Lower lobe of right lung (tissue), 2 donors: ENCODE measurements at regions not wholly inside any gene's neighbourhood (a gene's known extent, or its start where the extent isn't known, plus 50 kb on each side); places are given as distances from the start of the nearest gene placed in this dataset.

Experiments
- ATAC-seq, 2 donors: fragments of 200-7000 bp; cut with Tn5 transposase; one replicate each; pipeline ENCODE4 v1.9.1; 2020 to 2022; ENCODE audit warnings: mild to moderate bottlenecking in 2 of 2, moderate library complexity in 2 of 2
- DNase-seq: peaks from one replicate; pipeline ENCODE4 v3.0.0-alpha.2; 2020
- H3K27ac ChIP-seq: fragments of 200-600 bp; one replicate; pipeline ENCODE4 v1.8.0; 2022
- H3K27me3 ChIP-seq: fragments of 200-600 bp; one replicate; pipeline ENCODE4 v1.8.0; 2022; ENCODE audit warnings: low read depth
- H3K36me3 ChIP-seq: fragments of 200-600 bp; one replicate; pipeline ENCODE4 v1.8.0; 2022; ENCODE audit warnings: mild to moderate bottlenecking
- H3K4me1 ChIP-seq: fragments of 200-600 bp; one replicate; pipeline ENCODE4 v1.8.0; 2022
- H3K4me3 ChIP-seq: fragments of 200-600 bp; one replicate; pipeline ENCODE4 v1.8.0; 2022; ENCODE audit warnings: mild to moderate bottlenecking
- H3K9me3 ChIP-seq: fragments of 200-600 bp; one replicate; pipeline ENCODE4 v1.8.0; 2022
- intact Hi-C: fragments of 100-400 bp; cut with DNase I; formaldehyde crosslinking; loops from one replicate; pipeline ENCODE4 v1.11.0; 2022
- TF ChIP-seq, protein P1 (sequence below): fragments of 200-600 bp; IDR thresholded peaks from one replicate; pipeline ENCODE4 v1.8.0; 2022; ENCODE audit warnings: antibody characterized with exemption, mild to moderate bottlenecking
- donor health status: DM: no; HTN: yes; CAD: no; lungs with severe emphysema.

DNA sequence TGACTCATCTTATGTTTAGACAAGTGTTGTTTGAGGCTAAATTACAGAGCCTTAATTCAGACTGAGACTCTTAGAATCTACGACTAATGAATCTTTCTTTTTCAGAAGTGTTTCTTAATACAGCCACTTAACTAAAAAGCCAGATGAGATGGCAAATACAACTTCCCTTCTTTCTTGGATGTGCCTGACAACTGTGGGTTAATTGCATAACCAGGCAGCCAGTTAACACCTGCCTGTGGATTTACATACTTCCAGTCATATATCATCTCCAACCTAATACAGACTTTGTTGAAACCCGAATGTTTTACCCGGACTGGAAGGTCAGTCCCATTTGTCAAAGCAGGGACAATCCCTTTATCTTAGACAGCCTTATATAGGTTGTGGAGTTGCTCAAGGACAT is 297.6 kb downstream of the VPS13C start:
- no peak for DNase-seq
- intact Hi-C loops: no loop called here
- no peak overlapping the region for H3K27ac ChIP-seq
- ATAC-seq: no peak
- H3K9me3 ChIP-seq: no peaks in the 10 kb centered on the region
- no peaks in the 10 kb centered on the region for H3K4me1 ChIP-seq
- H3K27me3 ChIP-seq: no peaks in the 10 kb centered on the region
- no peaks in the 10 kb centered on the region for H3K36me3 ChIP-seq
- TF ChIP-seq, protein P1, sequence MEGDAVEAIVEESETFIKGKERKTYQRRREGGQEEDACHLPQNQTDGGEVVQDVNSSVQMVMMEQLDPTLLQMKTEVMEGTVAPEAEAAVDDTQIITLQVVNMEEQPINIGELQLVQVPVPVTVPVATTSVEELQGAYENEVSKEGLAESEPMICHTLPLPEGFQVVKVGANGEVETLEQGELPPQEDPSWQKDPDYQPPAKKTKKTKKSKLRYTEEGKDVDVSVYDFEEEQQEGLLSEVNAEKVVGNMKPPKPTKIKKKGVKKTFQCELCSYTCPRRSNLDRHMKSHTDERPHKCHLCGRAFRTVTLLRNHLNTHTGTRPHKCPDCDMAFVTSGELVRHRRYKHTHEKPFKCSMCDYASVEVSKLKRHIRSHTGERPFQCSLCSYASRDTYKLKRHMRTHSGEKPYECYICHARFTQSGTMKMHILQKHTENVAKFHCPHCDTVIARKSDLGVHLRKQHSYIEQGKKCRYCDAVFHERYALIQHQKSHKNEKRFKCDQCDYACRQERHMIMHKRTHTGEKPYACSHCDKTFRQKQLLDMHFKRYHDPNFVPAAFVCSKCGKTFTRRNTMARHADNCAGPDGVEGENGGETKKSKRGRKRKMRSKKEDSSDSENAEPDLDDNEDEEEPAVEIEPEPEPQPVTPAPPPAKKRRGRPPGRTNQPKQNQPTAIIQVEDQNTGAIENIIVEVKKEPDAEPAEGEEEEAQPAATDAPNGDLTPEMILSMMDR: no peak
- no peak overlapping the region for H3K4me3 ChIP-seq

DNA sequence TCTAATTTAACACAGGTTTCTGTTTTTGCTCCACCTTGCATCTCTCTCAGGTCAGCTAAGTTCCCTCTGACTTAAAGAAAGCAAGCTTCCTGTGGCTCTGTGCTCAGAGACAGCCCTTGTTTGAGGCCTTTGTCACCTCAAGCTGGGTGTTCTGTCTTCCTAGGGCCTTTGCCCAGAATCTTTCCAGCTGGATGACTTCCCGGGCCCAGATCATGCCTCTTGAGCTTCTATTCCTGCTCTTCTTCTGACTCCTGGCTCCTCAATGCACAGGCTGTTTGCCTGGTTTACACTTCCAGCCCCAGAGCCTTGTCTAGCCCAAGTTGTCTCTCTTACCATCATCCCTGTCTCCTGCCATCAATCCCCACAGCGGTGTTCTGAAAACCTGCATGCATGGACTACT is 300.6 kb downstream of the VPS13C start:
- H3K27ac ChIP-seq: no peak overlapping the region
- H3K27me3 ChIP-seq: no peaks in the 10 kb centered on the region
- H3K36me3 ChIP-seq: no peaks in the 10 kb centered on the region
- no peaks in the 10 kb centered on the region for H3K4me1 ChIP-seq
- TF ChIP-seq, protein P1: no peak
- no peak for DNase-seq
- intact Hi-C loops: no loop called here
- no peak overlapping the region for H3K4me3 ChIP-seq
- no peaks in the 10 kb centered on the region for H3K9me3 ChIP-seq
- no peak for ATAC-seq

DNA sequence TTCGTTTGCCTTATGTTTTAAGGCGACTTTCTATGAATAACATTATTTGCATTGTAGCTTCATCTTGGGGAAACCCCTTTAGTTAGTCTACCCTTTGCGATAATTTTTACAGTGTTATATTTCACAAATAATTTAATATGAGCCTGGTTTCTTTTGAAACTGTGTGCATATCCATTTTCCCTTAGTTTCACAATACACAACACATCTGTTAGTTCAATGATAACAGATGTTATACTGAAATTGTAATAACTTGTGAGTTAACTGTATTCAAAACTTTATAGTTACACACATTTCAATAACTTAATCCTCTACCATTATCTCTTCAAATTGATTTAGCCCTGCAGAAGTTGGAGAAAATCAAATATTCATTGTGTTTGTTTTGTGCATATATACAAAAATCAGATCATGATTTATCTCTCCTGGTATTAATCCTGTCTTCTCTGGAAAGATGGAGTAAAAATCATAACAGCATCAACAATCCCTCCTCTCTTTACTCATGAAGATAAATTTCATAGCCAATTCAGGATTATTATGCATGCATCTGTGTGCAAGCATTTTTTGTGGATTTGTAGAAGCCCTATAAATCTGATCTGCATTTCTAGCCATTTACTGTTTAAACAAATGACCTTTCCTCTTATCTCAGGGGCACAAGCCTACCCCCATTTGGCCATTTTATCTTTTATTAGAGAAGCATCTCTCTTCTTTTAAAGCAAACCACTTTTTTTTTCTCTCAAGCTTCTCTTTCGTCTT is 304.0 kb downstream of the VPS13C start:
- Histone ChIP-seq H3K27ac (no peak overlapping the region), H3K36me3 (no peaks in the 10 kb centered on the region), H3K9me3 (no peaks in the 10 kb centered on the region), H3K27me3 (no peaks in the 10 kb centered on the region), H3K4me1 (no peaks in the 10 kb centered on the region), H3K4me3 (no peak overlapping the region)
- DNase-seq (no peak), ATAC-seq (no peak)
- TF ChIP-seq, protein P1: no peak
- intact Hi-C loops: no loop called here

GRCh38 chr15:61755467-61755866 is 304.8 kb downstream of the VPS13C start:
- H3K27me3 ChIP-seq: no peaks in the 10 kb centered on the region
- H3K4me3 ChIP-seq: no peak overlapping the region
- DNase-seq: no peak
- ATAC-seq: no peak
- no peaks in the 10 kb centered on the region for H3K9me3 ChIP-seq
- no peaks in the 10 kb centered on the region for H3K36me3 ChIP-seq
- no peaks in the 10 kb centered on the region for H3K4me1 ChIP-seq
- intact Hi-C loops: no loop called here
- TF ChIP-seq, protein P1: no peak
- H3K27ac ChIP-seq: no peak overlapping the region

DNA sequence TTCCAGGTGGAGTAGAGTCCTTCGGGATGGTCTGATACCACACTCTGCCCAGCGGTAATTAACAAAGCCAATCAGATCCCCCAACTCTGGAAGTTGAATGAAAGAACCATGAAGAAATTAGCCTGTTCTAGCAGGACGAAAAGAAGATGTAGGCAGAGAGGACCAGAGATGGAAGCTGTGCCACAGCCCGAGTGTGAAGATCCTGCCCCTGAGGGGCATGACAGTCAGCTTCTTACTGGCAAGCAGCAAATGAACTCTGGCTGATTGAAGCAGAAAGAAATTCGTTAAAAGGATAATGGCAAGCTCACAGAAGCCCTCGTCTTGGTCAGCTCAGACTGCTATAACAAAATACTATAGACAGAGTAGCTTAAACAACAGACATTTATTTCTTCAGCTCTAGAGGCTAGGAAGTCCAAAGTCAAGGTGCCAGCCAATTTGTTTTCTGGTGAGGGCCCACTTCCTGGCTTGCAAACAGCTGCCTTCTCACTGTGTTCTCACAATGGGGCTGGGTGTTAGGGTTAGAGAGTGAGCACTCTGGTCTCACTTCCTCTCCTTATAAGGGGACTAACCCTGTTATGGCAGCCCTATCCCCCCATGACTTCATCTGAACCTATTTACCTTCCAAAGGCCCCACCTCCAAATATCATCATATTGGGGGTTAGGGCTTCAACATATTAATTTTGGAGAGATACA is 307.1 kb downstream of the VPS13C start:
- H3K9me3 ChIP-seq: no peaks in the 10 kb centered on the region
- TF ChIP-seq, protein P1: no peak
- H3K27me3 ChIP-seq: no peaks in the 10 kb centered on the region
- H3K4me3 ChIP-seq: no peak overlapping the region
- intact Hi-C loops: no loop called here
- H3K4me1 ChIP-seq: no peaks in the 10 kb centered on the region
- H3K27ac ChIP-seq: no peak overlapping the region
- ATAC-seq: no peak
- no peaks in the 10 kb centered on the region for H3K36me3 ChIP-seq
- no peak for DNase-seq
